Neural cell (in vitro differentiated cells): ENCODE measurements at regions not wholly inside any gene's neighbourhood (a gene's known extent, or its start where the extent isn't known, plus 50 kb on each side); places are given as distances from the start of the nearest gene placed in this dataset.
"Not testable (repeated sequence)": the region's sequence is repeated elsewhere in the genome, so short reads cannot be mapped to it uniquely, and the experiment has no call there.

Experiments
- H2AFZ ChIP-seq: fragments of 200-600, 300-800 bp; sonication (generic), shearing (Covaris generic); 2 replicates; pipeline ENCODE4 v1.6.0; 2014; ENCODE audit warnings: low read depth, mild to moderate bottlenecking, antibody characterized with exemption, low read length, moderate library complexity
- H3F3A ChIP-seq: fragments of 200-600 bp; shearing (Covaris generic); 2 replicates; pipeline ENCODE4 v1.6.1; 2016; ENCODE audit warnings: mild to moderate bottlenecking, moderate library complexity, mixed read lengths, antibody characterized with exemption, low read length; ENCODE audit not compliant: insufficient read depth, poor library complexity, severe bottlenecking
- H3K27ac ChIP-seq: fragments of 200-600, 300-800 bp; sonication (generic), shearing (Covaris generic); 2 replicates; pipeline ENCODE4 v1.5.1; 2014; ENCODE audit warnings: mild to moderate bottlenecking, low read length, moderate library complexity
- H3K27me3 ChIP-seq: fragments of 300-800, 200-600 bp; sonication (generic), shearing (Covaris generic); 2 replicates; pipeline ENCODE4 v1.6.0; 2014; ENCODE audit warnings: mild to moderate bottlenecking, low read depth, low read length, moderate library complexity; ENCODE audit not compliant: insufficient read depth
- H3K36me3 ChIP-seq: fragments of 300-800, 200-600 bp; sonication (generic), shearing (Covaris generic); 2 replicates; pipeline ENCODE4 v1.5.1; 2014; ENCODE audit warnings: mild to moderate bottlenecking, antibody characterized with exemption, low read length, moderate library complexity; ENCODE audit not compliant: insufficient read depth
- H3K4me2 ChIP-seq: fragments of 300-800, 200-600 bp; sonication (generic), shearing (Covaris generic); 2 replicates; pipeline ENCODE4 v1.6.0; 2014; ENCODE audit warnings: mild to moderate bottlenecking, low read length
- H3K4me3 ChIP-seq: fragments of 300-800, 200-600 bp; sonication (generic), shearing (Covaris generic); 2 replicates; pipeline ENCODE4 v1.5.1; 2014; ENCODE audit warnings: mild to moderate bottlenecking, low read length, moderate library complexity
- H3K79me2 ChIP-seq: fragments of 200-600 bp; shearing (Covaris generic); replicated peaks from 2 replicates; pipeline ENCODE4 v1.6.0; 2014; ENCODE audit warnings: mild to moderate bottlenecking, low read length, moderate library complexity; ENCODE audit not compliant: insufficient read depth
- H3K9ac ChIP-seq: fragments of 300-800, 200-600 bp; sonication (generic), shearing (Covaris generic); 2 replicates; pipeline ENCODE4 v1.6.1; 2016; ENCODE audit warnings: mild to moderate bottlenecking, low read length, mixed read lengths
- H3K9me2 ChIP-seq: fragments of 200-600 bp; shearing (Covaris generic); 2 replicates; pipeline ENCODE4 v1.6.1; 2016; ENCODE audit warnings: mild to moderate bottlenecking, low read length, mixed read lengths; ENCODE audit not compliant: insufficient read depth
- H3K9me3 ChIP-seq: fragments of 200-600, 300-800 bp; sonication (generic), shearing (Covaris generic); 2 replicates; pipeline ENCODE4 v1.6.1; 2016; ENCODE audit warnings: mild to moderate bottlenecking, mixed run types, low read length, moderate library complexity, mixed read lengths
- H4K20me1 ChIP-seq: fragments of 200-600 bp; shearing (Covaris generic); 2 replicates; pipeline ENCODE4 v1.6.1; 2016; ENCODE audit warnings: mild to moderate bottlenecking, mixed run types; ENCODE audit not compliant: insufficient read depth
- CTCF ChIP-seq: fragments of 450-650 bp; IDR thresholded peaks from 2 replicates; pipeline ENCODE4 v1.5.1; 2014; ENCODE audit warnings: antibody characterized with exemption, mild to moderate bottlenecking, moderate library complexity; ENCODE audit not compliant: poor library complexity, severe bottlenecking
- EP300 ChIP-seq: fragments of 450-650 bp; conservative IDR thresholded peaks from 2 replicates; pipeline ENCODE4 v1.6.1; 2014; ENCODE audit warnings: antibody characterized with exemption, mild to moderate bottlenecking, moderate library complexity; ENCODE audit not compliant: poor library complexity, severe bottlenecking
- EZH2 ChIP-seq: fragments of 200-600, 300-800 bp; shearing (Covaris generic), sonication (generic); IDR thresholded peaks from 2 replicates; pipeline ENCODE4 v1.6.1; 2014; ENCODE audit warnings: antibody characterized with exemption, low read length, borderline replicate concordance, mild to moderate bottlenecking; ENCODE audit not compliant: insufficient read depth, poor library complexity, severe bottlenecking
- MXI1 ChIP-seq: fragments of 450-650 bp; conservative IDR thresholded peaks from 2 replicates; pipeline ENCODE4 v1.6.1; 2014; ENCODE audit warnings: antibody characterized with exemption, mild to moderate bottlenecking; ENCODE audit not compliant: poor library complexity, severe bottlenecking
- POLR2AphosphoS5 ChIP-seq: IDR thresholded peaks from 2 replicates; pipeline ENCODE4 v1.6.1; 2012
- RAD21 ChIP-seq: fragments of 450-650 bp; conservative IDR thresholded peaks from 2 replicates; pipeline ENCODE4 v1.6.1; 2014; ENCODE audit warnings: antibody characterized with exemption, mild to moderate bottlenecking, moderate library complexity
- REST ChIP-seq: IDR thresholded peaks from 2 replicates; pipeline ENCODE4 v1.6.1; 2012; ENCODE audit warnings: borderline replicate concordance
- SMC3 ChIP-seq: fragments of 450-650 bp; conservative IDR thresholded peaks from 2 replicates; pipeline ENCODE4 v1.6.1; 2014; ENCODE audit warnings: antibody characterized with exemption, mild to moderate bottlenecking, moderate library complexity; ENCODE audit not compliant: poor library complexity
- TAF1 ChIP-seq: IDR thresholded peaks from 2 replicates; pipeline ENCODE4 v1.6.1; 2012; ENCODE audit warnings: low read depth

- Histone ChIP-seq H3K79me2 (no peaks in the 10 kb centered on the region), H3F3A (no peaks in the 10 kb centered on the region), H3K27me3 (no peaks in the 10 kb centered on the region), H4K20me1 (no peaks in the 10 kb centered on the region), H3K27ac (no peak overlapping the region), H3K9me2 (no peaks in the 10 kb centered on the region), H3K4me2 (no peak overlapping the region), H3K4me3 (no peak overlapping the region), H3K36me3 (no peaks in the 10 kb centered on the region), H3K9me3 (no peaks in the 10 kb centered on the region), H2AFZ (no peak overlapping the region), H3K9ac (no peak overlapping the region)
- TF ChIP-seq REST (no peak), RAD21 (no peak), TAF1 (no peak), MXI1 (no peak), EP300 (no peak), EZH2 (no peak), POLR2AphosphoS5 (no peak)
Measured at GRCh38 chr19:28577233-28577632, 635.7 kb downstream of the UQCRFS1 start.

- H3K79me2 ChIP-seq = no peaks in the 10 kb centered on the region
- H3F3A ChIP-seq = no peaks in the 10 kb centered on the region
- no peaks in the 10 kb centered on the region for H3K27me3 ChIP-seq
- TF ChIP-seq EZH2 = no peak
- TF ChIP-seq REST = no peak
- TF ChIP-seq TAF1 = no peak
- TF ChIP-seq SMC3 = no peak
- no peak for TF ChIP-seq MXI1
- no peak for TF ChIP-seq EP300
- TF ChIP-seq RAD21 = no peak
- TF ChIP-seq POLR2AphosphoS5 = no peak
- TF ChIP-seq CTCF = no peak
- H3K9ac ChIP-seq = no peak overlapping the region
- H3K36me3 ChIP-seq = no peaks in the 10 kb centered on the region
- H3K4me3 ChIP-seq = no peak overlapping the region
- no peak overlapping the region for H3K4me2 ChIP-seq
- H3K9me3 ChIP-seq = no peaks in the 10 kb centered on the region
- no peak overlapping the region for H2AFZ ChIP-seq
- no peak overlapping the region for H3K27ac ChIP-seq
- no peaks in the 10 kb centered on the region for H4K20me1 ChIP-seq
- H3K9me2 ChIP-seq = no peaks in the 10 kb centered on the region
Measured at GRCh38 chr19:28575816-28576215, 637.1 kb downstream of the UQCRFS1 start.

- not testable (repeated sequence) for H3K4me2 ChIP-seq, H2AFZ ChIP-seq, H3K9ac ChIP-seq
Measured at GRCh38 chr19:28575312-28575711, 637.6 kb downstream of the UQCRFS1 start.

More at GRCh38 chr19:28575312-28575711, 637.6 kb downstream of the UQCRFS1 start:
- H3K27ac ChIP-seq, H3K36me3 ChIP-seq, H3F3A ChIP-seq, H3K9me3 ChIP-seq, H3K9me2 ChIP-seq, H4K20me1 ChIP-seq, H3K4me3 ChIP-seq, H3K27me3 ChIP-seq, H3K79me2 ChIP-seq: not testable (repeated sequence)
